ENCODE measurements at regions not wholly inside any gene's neighbourhood (a gene's known extent, or its start where the extent isn't known, plus 50 kb on each side); places are given as distances from the start of the nearest gene placed in this dataset.

DNA sequence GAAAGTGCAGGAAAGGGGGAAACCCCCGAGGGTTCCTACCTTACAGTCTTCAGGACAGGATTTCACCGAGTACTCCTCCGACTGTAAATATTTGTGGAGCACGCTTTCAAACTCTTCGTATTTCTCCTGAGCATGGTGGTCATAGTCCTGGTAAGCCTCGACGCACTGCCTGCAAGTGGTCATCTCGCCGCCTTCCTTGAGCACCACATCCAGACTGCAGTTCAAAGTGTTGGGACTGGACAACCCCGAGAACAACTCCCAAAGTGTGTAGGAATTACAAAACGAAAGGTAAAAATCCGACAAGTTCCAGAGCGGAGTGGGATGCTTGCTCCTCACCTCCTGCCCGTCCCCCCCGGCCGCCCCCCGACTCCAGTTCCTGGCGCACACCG, 349.7 kb downstream of the LIG4 start:
- Mint-ChIP-seq H3K27ac (no peak overlapping the region), H3K27me3 (ENCODE audit: low read depth) (peaks cover 74% of the 10 kb centered on the region), H3K4me1 (peaks cover 10% of the 10 kb centered on the region), H3K4me3 (peak overlapping the region; percentile 71 to 94 (median 78)), H3K36me3 (ENCODE audit: low read depth) (no peaks in the 10 kb centered on the region), H3K9me3 (no peaks in the 10 kb centered on the region)
- no peak for TF ChIP-seq CTCF (IDR thresholded peaks at IDR 0.05; ENCODE audit: unreplicated experiment in 3 of 3)

- Mint-ChIP-seq H3K27me3 (ENCODE audit: low read depth) (peaks cover 73% of the 10 kb centered on the region), H3K27ac (no peak overlapping the region), H3K4me3 (peak overlapping the region; percentile 71 to 94 (median 78)), H3K36me3 (ENCODE audit: low read depth) (no peaks in the 10 kb centered on the region), H3K9me3 (no peaks in the 10 kb centered on the region), H3K4me1 (peaks cover 10% of the 10 kb centered on the region)
- no peak for TF ChIP-seq CTCF (IDR thresholded peaks at IDR 0.05; ENCODE audit: unreplicated experiment in 3 of 3)
Observed at GRCh38 chr13:107865318-107865575, 350.1 kb downstream of the LIG4 start.

GRCh38 chr13:107864543-107865317, 350.6 kb downstream of the LIG4 start:
- Mint-ChIP-seq H3K27me3 (ENCODE audit: low read depth) (peaks cover 71% of the 10 kb centered on the region), H3K27ac (no peak overlapping the region), H3K9me3 (no peaks in the 10 kb centered on the region), H3K36me3 (ENCODE audit: low read depth) (no peaks in the 10 kb centered on the region), H3K4me3 (peak overlapping the region; percentile 71 to 94 (median 78)), H3K4me1 (peaks cover 10% of the 10 kb centered on the region)
- TF ChIP-seq CTCF (IDR thresholded peaks at IDR 0.05; ENCODE audit: unreplicated experiment in 3 of 3) = no peak

- H3K9me3 Mint-ChIP-seq = no peaks in the 10 kb centered on the region
- H3K27ac Mint-ChIP-seq = no peak overlapping the region
- H3K27me3 Mint-ChIP-seq (ENCODE audit: low read depth) = peaks cover 40% of the 10 kb centered on the region
- H3K4me1 Mint-ChIP-seq = peaks cover 5% of the 10 kb centered on the region
- H3K4me3 Mint-ChIP-seq = no peak overlapping the region
- no peak for TF ChIP-seq CTCF (IDR thresholded peaks at IDR 0.05; ENCODE audit: unreplicated experiment in 3 of 3)
- H3K36me3 Mint-ChIP-seq (ENCODE audit: low read depth) = no peaks in the 10 kb centered on the region
Observed at GRCh38 chr13:107860284-107860683, 355.1 kb downstream of the LIG4 start.

- Mint-ChIP-seq H3K36me3 (ENCODE audit: low read depth) (no peaks in the 10 kb centered on the region), H3K4me3 (no peak overlapping the region), H3K4me1 (no peaks in the 10 kb centered on the region), H3K9me3 (no peaks in the 10 kb centered on the region), H3K27me3 (ENCODE audit: low read depth) (peaks cover 18% of the 10 kb centered on the region), H3K27ac (no peak overlapping the region)
- no peak for TF ChIP-seq CTCF (IDR thresholded peaks at IDR 0.05; ENCODE audit: unreplicated experiment in 3 of 3)
Observed at GRCh38 chr13:107854880-107855279, 360.5 kb downstream of the LIG4 start.

DNA sequence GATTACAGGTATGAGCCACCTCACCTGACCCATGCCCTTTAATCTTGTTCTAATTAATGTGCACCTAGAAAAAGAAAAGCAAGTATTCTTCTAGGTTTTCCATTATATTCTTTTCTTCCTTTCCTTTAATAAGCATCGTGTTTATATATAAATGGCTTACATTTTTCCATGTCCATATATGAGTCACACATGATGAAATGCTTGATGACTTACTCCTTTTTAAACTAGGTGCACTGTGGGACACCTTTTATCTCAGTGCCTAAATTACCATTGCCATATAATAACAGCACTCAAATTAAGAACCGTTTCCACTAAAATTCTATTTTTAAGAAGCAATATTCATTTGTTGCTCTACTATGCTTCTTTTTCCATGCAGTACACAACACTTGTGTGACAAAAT, 363.3 kb downstream of the LIG4 start:
- no peak for TF ChIP-seq CTCF (IDR thresholded peaks at IDR 0.05; ENCODE audit: unreplicated experiment in 3 of 3)
- Mint-ChIP-seq H3K4me1 (peaks cover 10% of the 10 kb centered on the region), H3K36me3 (ENCODE audit: low read depth) (no peaks in the 10 kb centered on the region), H3K27ac (no peak overlapping the region), H3K9me3 (no peaks in the 10 kb centered on the region), H3K27me3 (ENCODE audit: low read depth) (peaks cover 16% of the 10 kb centered on the region), H3K4me3 (no peak overlapping the region)
